ENCODE measurements at regions not wholly inside any gene's neighbourhood (a gene's known extent, or its start where the extent isn't known, plus 50 kb on each side); places are given as distances from the start of the nearest gene placed in this dataset.

DNA sequence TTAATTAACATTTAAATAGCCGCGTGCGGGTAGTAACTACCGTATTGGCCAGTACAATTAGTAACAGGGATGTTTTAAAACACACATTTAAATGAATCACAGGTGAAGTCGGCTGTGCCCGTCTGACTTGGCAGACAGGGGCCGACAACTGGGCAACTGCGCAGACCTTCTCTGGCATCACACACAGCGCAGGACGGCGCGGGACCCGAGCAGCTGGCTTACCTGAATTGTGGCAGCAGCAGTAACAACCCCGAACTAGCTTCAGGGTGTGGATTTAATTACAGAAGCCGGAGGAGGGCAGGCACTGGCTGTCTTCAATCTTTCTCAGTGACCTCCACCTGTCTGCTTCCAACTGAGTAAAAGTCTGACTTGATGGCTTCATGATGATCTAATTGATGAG, 91.7 kb downstream of the DACT2 start:
- DNase-seq: no peak

DNA sequence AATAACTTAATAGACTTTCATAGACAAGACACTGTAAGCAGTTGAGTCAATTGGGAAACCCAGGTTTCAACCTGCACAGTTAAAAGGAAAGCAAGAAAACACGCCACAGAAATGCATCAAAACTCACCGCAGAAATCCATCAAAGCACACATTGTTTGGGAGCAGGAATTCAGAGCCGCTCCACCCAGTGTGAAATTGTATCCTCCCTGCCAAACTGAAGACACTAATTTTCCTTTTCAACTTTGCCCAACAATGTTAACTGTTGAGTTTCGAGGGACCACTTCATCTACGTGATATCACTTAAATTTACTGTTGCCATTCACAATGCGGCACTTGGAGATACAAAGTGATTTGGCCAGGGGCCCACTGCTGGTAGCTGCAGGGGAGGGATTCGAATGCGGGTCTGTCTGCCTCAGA, 92.7 kb downstream of the DACT2 start:
- DNase-seq: no peak

DNA sequence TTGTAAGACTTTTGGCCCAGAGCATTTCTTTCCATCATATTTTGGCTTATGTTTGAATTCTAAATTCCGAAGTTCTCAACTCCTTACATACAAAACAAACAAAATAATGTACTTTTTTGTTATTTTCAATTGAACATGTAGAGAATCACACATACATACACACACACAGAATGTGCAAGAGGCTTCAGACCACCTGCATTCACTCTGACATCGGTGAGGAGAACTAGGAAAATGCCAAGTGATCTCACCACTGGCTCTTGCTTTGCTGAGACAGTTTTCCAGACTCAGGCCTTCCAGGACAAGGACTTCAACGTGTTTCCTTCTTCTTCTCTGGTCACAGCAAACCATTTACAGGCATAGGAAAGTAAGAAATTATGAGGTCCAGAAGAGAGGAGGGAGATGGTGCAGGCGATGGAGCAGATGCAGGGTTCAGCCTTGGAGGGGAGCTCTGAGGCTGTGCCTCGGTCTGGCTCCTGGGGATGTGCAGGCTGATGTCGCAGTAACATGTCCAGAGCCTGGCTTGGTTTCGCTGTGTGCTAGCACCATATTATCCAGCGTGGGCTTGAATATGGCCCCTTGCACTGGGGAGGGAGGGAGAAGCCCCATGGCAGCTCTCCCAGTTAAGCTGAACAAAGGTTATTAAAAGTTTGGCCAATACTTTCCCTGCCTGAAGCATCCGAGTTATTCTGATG, 93.4 kb downstream of the DACT2 start:
- no peak for DNase-seq

DNA sequence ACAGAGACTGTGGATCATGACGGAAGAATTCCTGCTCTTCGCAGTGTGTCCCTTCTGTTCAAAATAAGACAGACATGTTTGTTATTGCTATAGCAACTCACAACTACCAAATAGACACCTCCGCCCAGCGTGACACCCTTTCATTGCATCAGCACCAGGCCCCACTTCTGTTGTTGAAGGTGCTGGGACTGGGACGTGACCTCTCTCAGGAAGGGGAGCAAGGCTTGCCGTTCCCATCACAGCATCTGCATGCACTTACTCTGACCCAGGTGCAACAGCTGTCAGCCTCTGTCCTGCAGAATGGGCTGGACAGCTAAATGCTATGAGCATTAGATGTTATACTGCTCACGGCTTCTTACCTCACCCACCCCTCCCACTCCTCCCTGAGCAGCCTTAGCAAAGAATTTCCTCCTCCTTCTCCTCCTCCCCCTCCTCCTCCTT, 94.1 kb downstream of the DACT2 start:
- no peak for DNase-seq

DNA sequence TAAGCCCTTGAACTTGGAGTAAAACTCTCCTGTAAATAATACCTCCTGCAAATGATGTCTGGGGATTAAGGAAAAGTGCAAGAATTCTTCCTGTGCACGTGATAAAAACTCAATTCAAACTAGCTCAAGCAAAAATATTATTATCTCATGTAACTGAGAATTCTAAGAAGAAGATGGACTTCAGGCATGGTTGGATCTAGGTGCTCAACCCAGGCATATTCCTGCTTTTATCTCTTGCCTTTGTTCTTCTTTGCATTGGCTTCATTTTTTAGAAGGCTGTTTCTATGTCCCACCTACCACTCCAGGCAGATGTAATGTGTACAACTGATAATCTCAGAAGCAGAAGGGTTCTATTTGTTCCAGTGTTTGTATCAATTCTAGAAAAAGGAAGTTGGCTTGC, 95.8 kb downstream of the DACT2 start:
- no peak for DNase-seq

DNA sequence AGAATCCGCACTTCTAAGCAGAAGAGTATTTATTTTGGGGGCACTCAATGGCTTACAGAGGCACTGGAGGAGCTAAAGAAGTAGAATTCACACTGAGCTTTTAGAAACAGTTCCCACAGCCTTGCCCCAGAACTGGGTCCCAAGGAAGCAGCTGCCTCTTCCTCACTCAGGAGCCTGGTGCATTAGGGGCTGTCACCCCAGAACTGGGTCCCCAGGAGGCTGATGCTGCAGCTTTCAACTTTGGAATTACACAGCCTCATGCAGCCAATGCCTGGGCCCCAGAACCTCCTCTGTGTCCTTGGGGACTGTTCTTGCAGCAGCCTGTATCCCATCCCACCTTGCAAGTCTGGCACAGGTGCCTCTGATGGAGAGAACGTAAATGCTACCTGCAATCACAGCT, 96.4 kb downstream of the DACT2 start:
- no peak for DNase-seq

DNA sequence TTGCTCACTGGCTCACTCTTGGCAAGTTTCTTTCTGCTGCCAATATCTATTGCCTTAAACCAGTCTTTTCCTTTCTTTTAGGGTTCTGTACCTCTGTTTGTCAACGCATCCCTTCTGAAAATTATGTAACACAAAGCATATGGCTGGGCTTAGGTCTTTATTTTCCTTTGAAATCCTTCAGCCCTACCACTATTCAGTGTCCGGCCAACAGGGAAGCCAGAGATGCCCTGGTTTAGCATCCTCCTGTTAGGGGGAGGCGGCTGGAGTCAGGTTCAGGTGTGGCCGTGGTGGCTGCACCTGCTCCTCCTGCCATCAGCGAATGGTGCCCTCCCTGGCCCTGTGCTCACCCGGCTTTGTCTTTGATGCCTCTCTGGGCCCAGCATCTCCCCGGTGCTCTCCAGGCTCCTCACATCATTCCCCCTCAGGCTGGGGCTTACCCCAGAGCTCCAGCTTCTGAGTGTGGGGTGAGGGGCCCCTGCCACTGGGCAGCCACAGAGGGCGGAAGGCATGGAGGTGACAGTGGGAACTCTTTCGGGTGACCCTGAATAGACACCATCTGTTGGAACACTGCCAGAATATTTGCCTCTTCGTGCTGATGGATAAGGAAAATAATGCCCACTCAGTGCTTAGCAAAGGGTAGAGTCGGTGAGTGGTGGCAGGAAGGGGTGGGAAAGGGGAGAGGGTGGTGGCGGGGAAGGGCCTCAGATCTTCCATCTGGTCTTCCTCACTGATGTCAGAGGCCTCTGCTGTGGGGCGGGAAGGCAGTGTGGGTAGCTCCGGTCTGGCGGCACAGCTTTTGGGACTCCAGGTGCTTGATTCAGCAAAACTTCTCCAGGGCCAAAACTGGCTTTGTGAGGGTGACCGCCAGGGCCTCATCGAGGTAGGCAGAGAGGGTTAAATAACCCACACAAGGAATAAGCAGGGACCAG, 97.2 kb downstream of the DACT2 start:
- DNase-seq: no peak

DNA sequence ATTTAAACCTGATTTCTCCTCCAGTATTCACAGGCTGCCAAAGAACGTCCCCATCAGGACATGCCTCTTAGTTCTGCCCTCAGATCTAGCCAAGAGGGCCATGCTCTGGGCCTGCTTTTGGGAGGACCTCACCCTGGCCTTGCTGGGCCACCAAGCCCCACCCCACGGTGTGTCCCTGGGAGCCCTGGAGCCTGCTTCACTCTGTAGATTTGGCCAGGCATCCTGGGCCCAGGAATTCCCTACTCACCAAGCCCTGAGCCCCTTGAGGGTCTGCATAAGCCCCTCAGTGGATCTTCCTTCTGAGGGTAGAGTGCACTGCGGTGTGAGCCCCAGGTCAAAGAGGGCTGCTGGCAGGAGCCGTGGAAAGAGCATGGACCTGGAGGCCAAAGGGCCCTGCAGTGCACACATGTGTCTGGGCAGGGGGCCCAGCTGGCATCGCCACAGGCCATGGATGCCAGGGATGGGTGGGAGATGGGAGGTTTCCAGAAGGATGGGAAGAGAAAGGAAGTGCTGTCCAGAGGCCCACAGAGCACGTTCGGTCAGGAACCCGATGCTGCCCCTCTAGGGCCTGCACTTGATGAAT, 98.0 kb downstream of the DACT2 start:
- DNase-seq: no peak

DNA sequence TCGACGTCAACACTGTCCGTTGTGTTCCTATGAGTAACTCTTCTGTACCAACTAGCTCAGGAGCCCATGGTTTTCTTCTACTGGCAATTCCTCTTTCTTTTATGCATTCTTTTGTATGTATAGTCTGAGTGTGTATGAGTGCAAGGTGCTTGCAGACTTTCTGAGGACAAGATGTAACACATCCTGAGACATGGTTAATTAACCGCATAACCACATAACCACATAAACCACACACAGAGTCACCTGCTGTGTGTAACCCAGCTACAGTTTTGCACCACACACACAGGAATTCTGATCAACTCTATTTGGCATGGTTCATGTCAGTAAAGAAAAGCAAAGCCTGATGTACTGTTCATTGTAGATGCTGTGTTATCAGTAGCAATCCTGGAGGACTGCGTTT, 98.6 kb downstream of the DACT2 start:
- no peak for DNase-seq

DNA sequence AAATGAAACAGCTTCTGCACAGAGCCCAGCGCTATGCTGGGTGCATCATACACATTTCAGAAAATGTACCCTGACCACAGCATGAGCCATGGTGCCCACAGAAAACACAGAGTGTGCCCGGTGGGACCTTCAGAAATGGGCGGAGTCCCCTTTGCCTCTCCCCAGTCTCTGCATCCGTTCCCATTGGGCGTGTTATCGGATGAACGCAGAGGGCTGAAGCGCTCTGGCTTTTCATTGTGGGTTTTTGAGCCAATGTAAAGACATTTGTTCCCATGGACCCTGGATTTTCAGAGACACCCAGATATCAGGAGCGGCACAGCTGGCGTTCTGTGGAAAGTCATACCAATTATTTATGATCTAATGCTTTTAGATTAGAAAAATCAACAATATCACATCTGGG, 99.8 kb downstream of the DACT2 start:
- no peak for DNase-seq

DNA sequence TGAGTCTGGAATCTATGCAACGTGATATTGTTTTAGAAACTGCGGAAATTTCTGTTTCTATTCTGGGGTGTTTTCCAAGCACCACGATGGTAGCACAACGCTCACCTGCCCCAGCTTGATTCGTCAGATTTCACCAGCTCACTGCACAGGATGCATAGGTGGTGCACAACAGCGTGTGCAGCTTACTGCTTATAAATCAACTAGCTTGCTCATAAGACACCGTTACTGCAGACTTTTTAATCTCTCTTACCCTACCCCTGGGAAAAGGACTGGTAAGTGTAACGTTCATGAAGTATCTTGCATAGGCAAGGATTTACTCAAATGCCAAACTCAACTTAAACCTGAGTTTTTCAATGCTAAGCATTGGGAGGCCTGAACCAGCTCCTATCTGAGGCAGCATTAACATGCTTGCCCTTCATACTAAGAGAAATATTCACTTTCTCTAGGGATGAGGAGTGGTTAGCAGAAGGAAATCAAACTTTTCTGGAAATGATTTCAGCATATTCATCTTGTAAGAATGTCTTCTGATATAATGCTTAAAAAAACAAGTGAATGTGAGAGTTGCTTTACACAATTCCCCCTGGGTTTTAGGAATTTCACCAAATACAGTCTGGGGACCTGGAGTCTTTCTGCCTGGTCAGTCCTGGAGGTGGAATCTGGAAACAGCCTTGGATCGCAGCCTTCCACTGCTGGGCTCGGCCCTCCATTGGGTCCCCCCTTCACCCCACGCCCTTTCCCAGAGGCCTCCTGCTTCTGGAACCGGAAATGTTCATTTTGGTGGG, 100.6 kb downstream of the DACT2 start:
- no peak for DNase-seq

DNA sequence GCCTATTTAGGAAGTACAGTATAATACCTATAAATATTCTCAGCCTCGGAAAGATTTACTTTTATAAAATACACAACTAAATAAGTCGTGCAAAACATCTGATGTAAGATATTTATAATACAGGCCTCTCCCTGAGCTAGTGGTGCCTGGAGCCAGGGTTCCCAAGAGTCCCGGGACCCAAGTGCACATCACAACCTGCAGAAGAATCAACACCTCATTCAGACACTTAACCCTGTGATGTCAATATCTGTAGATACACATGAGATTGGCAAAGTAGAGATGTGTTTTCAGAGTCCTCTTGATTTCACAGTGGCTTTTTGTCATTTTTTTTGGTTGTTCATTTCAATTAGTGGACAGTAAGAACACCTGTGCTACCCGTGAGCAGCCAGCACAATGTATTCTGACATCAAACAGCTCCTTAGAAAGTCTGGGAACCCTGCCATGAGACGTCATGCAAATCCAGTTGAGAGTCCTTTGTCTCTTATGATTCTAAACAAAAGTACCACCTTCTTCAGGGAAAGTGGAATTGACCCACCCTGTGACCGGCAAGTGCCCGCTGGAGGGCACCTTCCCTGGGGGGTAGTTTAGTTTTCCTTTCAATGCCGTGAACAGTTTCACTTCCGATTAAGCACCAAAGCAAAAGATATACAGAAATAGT, 101.6 kb downstream of the DACT2 start:
- DNase-seq: peak; percentile 14

DNA sequence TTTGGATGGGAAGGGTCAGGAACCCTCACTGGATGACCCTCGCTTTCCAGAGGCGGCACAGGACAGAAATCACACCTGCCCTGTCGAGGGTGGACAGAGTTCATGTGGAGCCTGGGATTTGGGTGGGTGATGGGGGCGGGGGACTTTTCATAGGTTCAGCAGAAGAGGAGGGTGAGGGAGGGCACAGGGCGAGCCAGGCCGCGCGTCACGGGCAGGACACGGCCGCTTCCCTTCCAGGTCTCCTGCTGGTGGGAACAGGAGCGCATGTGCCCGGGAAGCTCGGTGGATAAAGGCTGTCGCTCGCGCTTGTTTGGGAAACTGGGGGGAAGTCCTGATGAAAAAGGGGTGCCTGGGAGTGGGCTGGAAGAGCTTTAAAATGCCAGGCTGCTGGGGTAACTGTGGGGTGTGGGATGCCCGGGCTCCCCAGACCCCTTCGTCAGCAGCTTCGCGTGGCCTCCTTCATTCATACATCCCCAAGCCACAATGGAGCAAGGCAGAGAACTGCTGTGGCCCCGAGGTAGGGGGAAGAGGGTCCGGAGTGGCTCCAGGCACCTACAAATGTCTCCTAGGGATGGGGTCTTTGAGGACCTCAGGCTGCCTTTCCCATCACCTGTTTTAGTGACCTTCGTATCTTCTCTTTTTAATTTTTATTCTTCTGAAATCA, 102.2 kb downstream of the DACT2 start:
- no peak for DNase-seq

DNA sequence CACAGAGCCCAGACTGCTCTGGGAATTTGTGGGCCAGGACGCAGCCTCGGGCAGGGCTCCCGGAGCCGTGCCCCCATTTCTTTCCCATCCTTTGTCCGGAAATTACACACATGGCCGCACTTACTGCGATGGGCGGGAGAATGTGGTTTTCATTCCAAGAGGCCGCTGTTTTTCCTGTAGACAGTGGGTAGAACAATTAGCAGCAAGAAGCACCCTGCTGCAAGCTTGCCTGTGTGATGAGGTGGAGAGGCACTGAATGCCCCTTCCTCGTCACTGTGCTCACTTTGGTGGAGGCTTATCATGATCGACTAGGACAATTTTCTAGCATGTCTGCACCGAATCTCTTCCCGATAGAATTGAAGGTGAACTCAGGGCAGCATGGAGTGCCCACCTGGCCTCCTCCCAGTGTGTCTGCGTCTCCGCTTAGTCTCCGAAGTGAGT, 102.8 kb downstream of the DACT2 start:
- DNase-seq: no peak

DNA sequence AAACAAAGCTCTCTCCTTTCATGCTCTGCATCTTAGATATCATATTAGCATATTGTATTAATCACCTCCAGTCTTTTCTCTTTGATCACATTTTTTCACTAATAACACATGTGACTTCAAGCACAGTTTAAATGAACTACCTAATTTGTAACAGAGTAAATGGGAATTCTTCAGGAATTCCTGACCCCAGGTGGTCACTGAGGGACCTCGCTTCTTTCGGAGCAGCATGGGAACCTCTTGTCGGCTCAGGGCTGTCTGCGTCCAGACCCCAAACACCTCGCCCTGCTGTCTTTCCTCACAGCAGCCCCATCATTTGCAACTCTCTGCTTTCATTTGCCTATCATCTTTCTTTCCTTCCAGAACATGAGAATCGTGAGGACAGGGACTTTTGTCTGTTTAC, 103.5 kb downstream of the DACT2 start:
- no peak for DNase-seq

DNA sequence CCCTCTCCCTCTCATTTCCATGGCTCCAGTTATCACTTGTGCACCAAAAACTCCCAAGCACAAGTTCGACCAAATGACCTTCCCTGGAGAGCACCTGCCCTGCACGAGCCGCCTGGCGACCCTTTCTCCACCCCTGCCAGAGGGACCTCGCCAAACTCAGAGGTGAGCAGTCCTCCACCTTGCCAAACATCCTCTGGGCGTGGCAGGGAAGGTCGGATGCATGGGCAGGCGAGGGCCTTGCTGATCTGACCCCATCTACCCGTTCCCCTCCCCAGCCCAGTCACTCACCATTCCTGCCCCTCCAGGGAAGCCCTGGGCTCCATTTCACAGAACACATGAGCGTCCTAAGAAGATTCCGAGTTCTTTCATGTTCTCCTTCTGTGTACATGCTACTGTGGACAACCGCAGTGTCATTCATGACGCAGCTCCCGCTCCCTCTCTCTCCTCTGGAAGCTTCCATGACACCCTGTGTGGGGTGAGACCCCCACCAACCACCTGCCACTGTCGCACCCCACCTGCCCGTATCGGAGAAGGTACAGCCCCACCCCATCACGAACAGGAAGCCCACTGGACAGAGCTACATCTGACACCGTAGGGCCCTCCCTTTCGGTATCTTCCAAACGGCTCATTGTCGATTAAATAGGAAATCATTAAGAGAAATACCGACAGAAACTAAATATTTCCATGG, 104.3 kb downstream of the DACT2 start:
- DNase-seq: no peak

DNA sequence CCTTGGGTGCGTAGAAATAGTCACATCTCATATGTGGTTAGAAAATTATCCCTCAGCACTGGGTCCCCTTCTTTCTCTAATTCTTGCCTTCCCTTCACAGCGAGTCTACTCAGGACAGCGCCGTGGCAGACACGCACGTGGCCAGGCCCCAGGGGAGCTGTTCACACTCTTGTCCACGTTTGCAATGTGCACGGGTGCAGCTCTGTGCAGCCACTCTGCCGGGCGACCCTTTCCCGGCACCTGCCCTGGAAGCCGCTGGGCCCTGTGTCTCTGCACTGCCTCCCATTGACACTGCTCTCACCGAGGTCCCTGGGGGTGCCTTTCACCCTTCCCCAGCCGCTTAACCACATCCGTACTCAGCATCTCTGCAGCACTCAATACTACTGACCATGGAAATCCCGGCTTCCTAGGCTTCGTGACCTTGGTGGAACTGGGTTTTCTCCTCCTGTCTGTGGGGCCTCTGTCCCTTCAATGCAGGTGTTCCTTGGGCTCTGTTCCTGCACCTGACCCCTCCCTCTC, 104.9 kb downstream of the DACT2 start:
- DNase-seq: no peak

DNA sequence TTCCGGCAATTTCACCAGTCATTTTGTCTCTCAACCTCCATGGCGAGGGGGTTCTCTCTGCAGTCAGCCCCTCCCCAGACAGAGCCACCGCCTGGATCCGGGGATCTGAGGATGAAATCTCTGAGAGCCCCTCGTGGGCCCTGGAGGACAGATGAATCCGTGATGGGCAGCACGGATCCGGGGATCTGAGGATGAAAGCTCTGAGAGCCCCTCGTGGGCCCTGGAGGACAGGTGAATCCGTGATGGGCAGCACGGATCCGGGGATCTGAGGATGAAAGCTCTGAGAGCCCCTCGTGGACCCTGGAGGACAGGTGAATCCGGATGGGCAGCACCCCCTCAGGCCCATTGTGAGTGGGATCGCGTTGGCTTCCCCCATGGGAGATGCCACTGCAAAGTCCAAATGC, 106.5 kb downstream of the DACT2 start:
- no peak for DNase-seq

DNA sequence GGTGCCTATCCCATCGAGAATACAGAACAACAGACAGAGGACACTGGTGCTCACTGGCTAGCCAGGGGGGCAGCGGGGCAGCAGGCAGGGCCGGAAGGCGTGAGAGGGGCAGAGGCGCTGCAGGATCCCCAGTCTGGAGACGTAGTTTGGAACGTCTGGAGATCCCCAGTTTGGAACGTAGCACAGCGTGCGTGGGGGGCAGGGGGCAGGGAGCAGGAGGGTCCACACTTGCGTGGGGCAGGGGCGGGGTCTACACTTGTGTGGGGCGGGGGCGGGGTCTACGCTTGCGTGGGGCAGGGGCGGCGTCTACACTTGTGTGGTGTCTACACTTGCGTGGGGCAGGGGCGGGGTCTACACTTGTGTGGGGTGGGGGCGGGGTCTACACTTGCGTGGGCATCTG, 107.2 kb downstream of the DACT2 start:
- DNase-seq: no peak

DNA sequence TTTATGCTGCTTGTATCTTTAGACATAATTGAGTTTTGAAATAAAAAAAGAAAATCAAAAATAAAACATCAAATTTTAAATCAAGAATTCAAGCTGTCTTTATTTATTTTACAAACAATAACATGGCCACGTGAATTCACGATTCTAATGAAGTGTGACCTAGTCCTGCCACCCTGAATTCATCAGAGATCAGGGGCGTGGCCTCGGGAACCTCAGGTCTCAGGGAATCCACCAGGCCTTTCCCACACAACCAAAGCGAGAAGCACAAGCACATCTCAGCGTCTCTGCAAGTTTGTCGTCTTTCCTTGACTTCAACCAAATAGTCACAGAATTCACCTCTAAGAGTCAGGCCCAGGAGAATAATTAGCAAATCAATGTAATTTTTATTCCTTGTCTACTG, 107.9 kb downstream of the DACT2 start:
- no peak for DNase-seq

Measured in COR-L47 (cell line).